ENCODE measurements at regions not wholly inside any gene's neighbourhood (a gene's known extent, or its start where the extent isn't known, plus 50 kb on each side); places are given as distances from the start of the nearest gene placed in this dataset.

- no peak for TF ChIP-seq CTCF (conservative IDR thresholded peaks at IDR 0.05)
- no peak for TF ChIP-seq EZH2 (IDR thresholded peaks at IDR 0.05; ENCODE audit: low read depth)
These were observed 64.5 kb upstream of the NFE2L3 start for GRCh38 chr7:26087321-26088091.
